HEK293T (cell line): ENCODE measurements at regions not wholly inside any gene's neighbourhood (a gene's known extent, or its start where the extent isn't known, plus 50 kb on each side); places are given as distances from the start of the nearest gene placed in this dataset.

Experiments used
- CTCF ChIA-PET: fragments of 350-600 bp; formaldehyde crosslinking; extraction: SDS; loops from one replicate; lab custom pipeline; 2021; ENCODE audit warnings: antibody characterized with exemption, inconsistent platforms; lab: Yijun Ruan, JAX
- POLR2A ChIA-PET: fragments of 350-600 bp; formaldehyde crosslinking; extraction: SDS; loops from one replicate; lab custom pipeline; 2020; ENCODE audit warnings: antibody characterized with exemption, inconsistent platforms; lab: Yijun Ruan, JAX
- DNase-seq: peaks from one replicate; pipeline ENCODE4 v3.0.0; 2012; ENCODE audit warnings: mixed read lengths; ENCODE audit errors: extremely low spot score
- ARNT ChIP-seq: fragments of 450-650 bp; IDR thresholded peaks from 2 replicates; pipeline ENCODE4 v1.6.1; 2017; ENCODE audit warnings: mild to moderate bottlenecking
- BHLHE40 ChIP-seq: fragments of 450-650 bp; IDR thresholded peaks from 2 replicates; pipeline ENCODE4 v1.6.1; 2016; ENCODE audit warnings: mild to moderate bottlenecking, moderate library complexity, borderline replicate concordance
- CTBP1 ChIP-seq: fragments of 450-650 bp; IDR thresholded peaks from 2 replicates; pipeline ENCODE4 v1.6.1; 2016; ENCODE audit warnings: borderline replicate concordance
- ELF4 ChIP-seq: fragments of 450-650 bp; IDR thresholded peaks from 2 replicates; pipeline ENCODE4 v1.6.1; 2017; ENCODE audit warnings: antibody characterized with exemption
- FOXA1 ChIP-seq: fragments of 450-650 bp; IDR thresholded peaks from 2 replicates; pipeline ENCODE4 v1.6.1; 2016; ENCODE audit warnings: mild to moderate bottlenecking
- FOXK2 ChIP-seq: fragments of 450-650 bp; IDR thresholded peaks from 2 replicates; pipeline ENCODE4 v1.6.1; 2016; ENCODE audit warnings: mild to moderate bottlenecking
- FOXM1 ChIP-seq: fragments of 450-650 bp; IDR thresholded peaks from 2 replicates; pipeline ENCODE4 v1.6.1; 2017; ENCODE audit warnings: mild to moderate bottlenecking, borderline replicate concordance
- HDGF ChIP-seq: fragments of 450-650 bp; IDR thresholded peaks from 2 replicates; pipeline ENCODE4 v1.6.1; 2017; ENCODE audit warnings: antibody characterized with exemption, borderline replicate concordance
- L3MBTL2 ChIP-seq: fragments of 450-650 bp; conservative IDR thresholded peaks from 2 replicates; pipeline ENCODE4 v1.6.1; 2016; ENCODE audit warnings: mild to moderate bottlenecking
- LEF1 ChIP-seq: fragments of 450-650 bp; IDR thresholded peaks from 2 replicates; pipeline ENCODE4 v1.6.1; 2017; ENCODE audit warnings: mild to moderate bottlenecking, borderline replicate concordance
- NFRKB ChIP-seq: fragments of 450-650 bp; IDR thresholded peaks from 2 replicates; pipeline ENCODE4 v1.6.1; 2016; ENCODE audit warnings: mild to moderate bottlenecking, moderate library complexity
- SP1 ChIP-seq: fragments of 450-650 bp; IDR thresholded peaks from 2 replicates; pipeline ENCODE4 v1.6.1; 2017
- SUZ12 ChIP-seq: fragments of 450-650 bp; IDR thresholded peaks from 2 replicates; pipeline ENCODE4 v1.6.1; 2016; ENCODE audit warnings: mild to moderate bottlenecking
- TARDBP ChIP-seq: fragments of 450-650 bp; IDR thresholded peaks from 2 replicates; pipeline ENCODE4 v1.6.1; 2016
- ZNF384 ChIP-seq: fragments of 450-650 bp; IDR thresholded peaks from 2 replicates; pipeline ENCODE4 v1.6.1; 2016
- TF ChIP-seq, protein P1 (sequence below): fragments of 450-650 bp; IDR thresholded peaks from 2 replicates; pipeline ENCODE4 v1.6.1; 2016

- DNase-seq, result no peak
- TF ChIP-seq ZNF384 (no peak), FOXK2 (no peak), HDGF (no peak), ARNT (no peak), SP1 (no peak), FOXA1 (no peak), L3MBTL2 (no peak), BHLHE40 (no peak), TARDBP (no peak), NFRKB (no peak), FOXM1 (no peak), LEF1 (no peak), ELF4 (no peak), SUZ12 (no peak), CTBP1 (no peak)
- TF ChIP-seq, protein P1, sequence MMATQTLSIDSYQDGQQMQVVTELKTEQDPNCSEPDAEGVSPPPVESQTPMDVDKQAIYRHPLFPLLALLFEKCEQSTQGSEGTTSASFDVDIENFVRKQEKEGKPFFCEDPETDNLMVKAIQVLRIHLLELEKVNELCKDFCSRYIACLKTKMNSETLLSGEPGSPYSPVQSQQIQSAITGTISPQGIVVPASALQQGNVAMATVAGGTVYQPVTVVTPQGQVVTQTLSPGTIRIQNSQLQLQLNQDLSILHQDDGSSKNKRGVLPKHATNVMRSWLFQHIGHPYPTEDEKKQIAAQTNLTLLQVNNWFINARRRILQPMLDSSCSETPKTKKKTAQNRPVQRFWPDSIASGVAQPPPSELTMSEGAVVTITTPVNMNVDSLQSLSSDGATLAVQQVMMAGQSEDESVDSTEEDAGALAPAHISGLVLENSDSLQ, result no peak
- ChIA-PET POLR2A (no interaction called here), CTCF (no interaction called here)
Observed at GRCh38 chr6:147805155-147805554, 296.7 kb downstream of the SAMD5 start.

DNA sequence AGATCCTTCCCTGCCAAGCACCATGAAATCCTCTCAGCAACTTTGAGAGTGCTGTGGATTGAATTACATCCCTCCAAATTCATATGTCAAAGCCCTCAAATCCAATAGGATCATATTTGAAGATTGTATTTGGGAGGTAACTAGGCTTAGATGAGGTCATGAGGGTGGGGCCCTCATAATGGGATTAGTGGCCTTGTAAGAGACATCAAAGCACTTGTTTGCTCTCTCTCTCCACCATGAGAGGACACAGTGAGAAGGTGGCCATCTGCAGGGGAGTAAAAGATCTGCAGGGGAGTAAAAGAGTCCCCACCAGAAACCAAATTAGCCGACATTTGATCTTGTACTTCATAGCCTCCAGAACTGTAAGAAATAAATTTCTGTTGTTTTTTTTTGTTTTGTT is 298.2 kb downstream of the SAMD5 start:
- TF ChIP-seq SP1 (no peak), CTBP1 (no peak), L3MBTL2 (no peak), FOXK2 (no peak), LEF1 (no peak), FOXM1 (no peak), BHLHE40 (no peak), ELF4 (no peak), SUZ12 (no peak), TARDBP (no peak), ZNF384 (no peak), FOXA1 (no peak), NFRKB (no peak), HDGF (no peak), ARNT (no peak)
- TF ChIP-seq, protein P1, result no peak
- CTCF ChIA-PET, result no interaction called here
- no peak for DNase-seq
- POLR2A ChIA-PET, result no interaction called here

DNA sequence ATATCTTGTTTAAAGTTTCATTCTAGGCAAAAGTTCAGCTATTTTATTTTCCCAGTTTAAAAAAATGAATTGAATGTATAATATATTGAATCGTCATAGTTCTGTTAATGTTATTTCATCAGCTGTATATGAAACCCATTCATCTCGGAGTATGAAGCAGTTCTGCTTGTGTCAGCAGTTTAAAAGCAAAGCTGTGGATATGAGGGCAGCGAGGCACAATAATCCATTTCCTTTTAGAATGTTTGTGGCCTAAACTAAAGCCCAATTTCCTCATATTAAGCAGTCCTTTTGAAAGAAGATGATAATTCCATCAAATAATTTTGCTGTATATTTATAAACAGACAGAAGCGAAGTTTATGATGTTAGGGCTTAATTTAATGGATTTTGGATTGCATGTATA is 300.1 kb downstream of the SAMD5 start:
- ChIA-PET CTCF (no interaction called here), POLR2A (no interaction called here)
- TF ChIP-seq ELF4 (no peak), SP1 (no peak), ARNT (no peak), HDGF (no peak), FOXK2 (no peak), NFRKB (no peak), FOXM1 (no peak), BHLHE40 (no peak), L3MBTL2 (no peak), FOXA1 (no peak), TARDBP (no peak), SUZ12 (no peak), CTBP1 (no peak), LEF1 (no peak), ZNF384 (no peak)
- TF ChIP-seq, protein P1, result no peak
- no peak for DNase-seq

- DNase-seq, result no peak
- ChIA-PET POLR2A (no interaction called here), CTCF (no interaction called here)
- TF ChIP-seq CTBP1, result no peak
- no peak for TF ChIP-seq L3MBTL2
- TF ChIP-seq TARDBP, result no peak
- no peak for TF ChIP-seq ARNT
- TF ChIP-seq SUZ12, result no peak
- TF ChIP-seq HDGF, result no peak
- TF ChIP-seq NFRKB, result no peak
- no peak for TF ChIP-seq LEF1
- TF ChIP-seq, protein P1, result no peak
- no peak for TF ChIP-seq ELF4
- TF ChIP-seq FOXM1, result no peak
Observed at GRCh38 chr6:147811913-147812629, 303.6 kb downstream of the SAMD5 start.

- CTCF ChIA-PET, result no interaction called here
- POLR2A ChIA-PET, result no interaction called here
- DNase-seq, result no peak
- TF ChIP-seq, protein P1, result no peak
- no peak for TF ChIP-seq CTBP1
- no peak for TF ChIP-seq HDGF
- TF ChIP-seq SP1, result no peak
Observed at GRCh38 chr6:147817042-147817689, 308.7 kb downstream of the SAMD5 start.
